ENCODE measurements at regions not wholly inside any gene's neighbourhood (a gene's known extent, or its start where the extent isn't known, plus 50 kb on each side); places are given as distances from the start of the nearest gene placed in this dataset.

DNA sequence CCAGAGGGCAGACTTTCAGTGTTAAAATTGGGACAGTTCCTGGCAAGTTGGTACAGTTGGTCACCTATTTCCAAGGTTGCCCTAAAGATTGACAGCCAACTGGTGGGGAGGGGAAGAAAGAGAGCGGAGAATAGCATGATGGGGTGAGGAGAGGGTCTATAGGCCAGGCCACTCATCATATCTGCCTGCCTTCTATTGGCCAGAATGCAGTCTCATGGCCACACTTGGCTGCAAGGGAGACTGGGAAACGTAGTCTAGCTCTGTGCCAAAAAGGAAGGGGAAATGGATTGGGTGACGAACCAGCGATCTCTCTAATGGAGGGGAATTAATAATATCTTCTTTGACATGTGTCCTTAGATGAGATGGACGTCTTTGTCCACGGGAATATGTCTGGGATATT is 197.4 kb upstream of the ATP6AP2 start:
- H3K4me3 ChIP-seq, result no peak overlapping the region
- no peaks in the 10 kb centered on the region for H3K4me1 ChIP-seq
- H3K27ac ChIP-seq, result no peak overlapping the region
- intact Hi-C loops (cut with DNase I; ENCODE audit: low total_unique reads) (no loop called here), in situ Hi-C loops (cut with MboI; ENCODE audit: low sequenced_read_pairs in 4 of 4) (no loop called here)
- no peak for TF ChIP-seq POLR2A (IDR thresholded peaks at IDR 0.05)
- TF ChIP-seq, protein P1, sequence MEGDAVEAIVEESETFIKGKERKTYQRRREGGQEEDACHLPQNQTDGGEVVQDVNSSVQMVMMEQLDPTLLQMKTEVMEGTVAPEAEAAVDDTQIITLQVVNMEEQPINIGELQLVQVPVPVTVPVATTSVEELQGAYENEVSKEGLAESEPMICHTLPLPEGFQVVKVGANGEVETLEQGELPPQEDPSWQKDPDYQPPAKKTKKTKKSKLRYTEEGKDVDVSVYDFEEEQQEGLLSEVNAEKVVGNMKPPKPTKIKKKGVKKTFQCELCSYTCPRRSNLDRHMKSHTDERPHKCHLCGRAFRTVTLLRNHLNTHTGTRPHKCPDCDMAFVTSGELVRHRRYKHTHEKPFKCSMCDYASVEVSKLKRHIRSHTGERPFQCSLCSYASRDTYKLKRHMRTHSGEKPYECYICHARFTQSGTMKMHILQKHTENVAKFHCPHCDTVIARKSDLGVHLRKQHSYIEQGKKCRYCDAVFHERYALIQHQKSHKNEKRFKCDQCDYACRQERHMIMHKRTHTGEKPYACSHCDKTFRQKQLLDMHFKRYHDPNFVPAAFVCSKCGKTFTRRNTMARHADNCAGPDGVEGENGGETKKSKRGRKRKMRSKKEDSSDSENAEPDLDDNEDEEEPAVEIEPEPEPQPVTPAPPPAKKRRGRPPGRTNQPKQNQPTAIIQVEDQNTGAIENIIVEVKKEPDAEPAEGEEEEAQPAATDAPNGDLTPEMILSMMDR (IDR thresholded peaks at IDR 0.05 in 4 of 5, conservative IDR thresholded peaks at IDR 0.05 in 1 of 5), result no peak
- H3K9me3 ChIP-seq, result no peaks in the 10 kb centered on the region
- DNase-seq (no peak), ATAC-seq (no peak)
- H3K27me3 ChIP-seq, result peaks cover 0 to 4% (median 0%) of the 10 kb centered on the region in 3 donors
- H3K36me3 ChIP-seq, result no peaks in the 10 kb centered on the region

DNA sequence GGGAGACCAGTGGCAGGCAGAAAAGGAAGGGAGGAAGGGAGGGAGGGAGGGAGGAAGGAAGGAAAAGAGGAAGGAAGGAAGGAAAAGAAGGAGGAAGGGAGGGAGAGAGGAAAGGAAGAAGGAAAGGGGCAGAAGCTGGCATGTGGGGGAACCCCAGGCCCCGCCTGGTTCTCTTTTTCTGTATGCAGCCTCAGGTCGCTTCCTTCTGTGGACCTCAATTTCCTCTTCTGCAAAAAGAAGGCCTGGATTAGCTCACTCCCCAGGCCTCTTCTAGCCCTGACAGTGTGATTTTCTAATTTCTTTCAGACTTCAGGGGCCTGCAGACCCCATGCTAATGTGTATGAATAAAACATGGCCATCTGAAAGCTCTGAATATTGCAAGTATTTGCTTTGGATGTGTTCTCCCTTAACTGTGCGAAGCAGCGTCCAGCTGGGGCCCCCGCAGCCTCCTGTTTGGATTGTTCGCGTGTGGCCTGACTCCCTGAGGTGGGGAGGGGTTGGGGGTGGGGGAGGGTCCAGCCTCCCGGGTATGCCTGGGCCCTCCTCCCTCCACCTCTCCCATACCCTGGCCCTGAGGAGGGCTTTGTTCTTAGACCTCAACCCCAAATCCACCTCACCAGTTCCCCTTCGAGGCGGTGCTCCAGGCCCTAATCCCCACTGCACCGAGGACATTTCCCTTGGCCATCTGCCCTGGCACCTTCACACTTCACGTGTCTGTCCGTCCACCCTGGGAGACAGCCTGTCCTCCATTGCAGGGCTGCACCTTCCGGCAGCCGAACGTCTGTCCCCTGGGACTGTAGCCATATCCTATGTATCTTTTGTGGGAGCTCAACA is 199.9 kb upstream of the ATP6AP2 start:
- H3K36me3 ChIP-seq, result no peaks in the 10 kb centered on the region
- no peaks in the 10 kb centered on the region for H3K9me3 ChIP-seq
- peaks cover 0 to 3% (median 0%) of the 10 kb centered on the region in 3 donors for H3K27me3 ChIP-seq
- H3K4me3 ChIP-seq, result no peak overlapping the region
- H3K27ac ChIP-seq, result no peak overlapping the region
- no peak for TF ChIP-seq POLR2A (IDR thresholded peaks at IDR 0.05)
- TF ChIP-seq, protein P1 (IDR thresholded peaks at IDR 0.05 in 4 of 5, conservative IDR thresholded peaks at IDR 0.05 in 1 of 5), result no peak
- in situ Hi-C loops (cut with MboI; ENCODE audit: low sequenced_read_pairs in 4 of 4), result no loop called here
- H3K4me1 ChIP-seq, result no peaks in the 10 kb centered on the region
- intact Hi-C loops (cut with DNase I; ENCODE audit: low total_unique reads), result no loop called here
- peak in 1 of 2 donors; percentile 13 for DNase-seq
- ATAC-seq, result no peak

DNA sequence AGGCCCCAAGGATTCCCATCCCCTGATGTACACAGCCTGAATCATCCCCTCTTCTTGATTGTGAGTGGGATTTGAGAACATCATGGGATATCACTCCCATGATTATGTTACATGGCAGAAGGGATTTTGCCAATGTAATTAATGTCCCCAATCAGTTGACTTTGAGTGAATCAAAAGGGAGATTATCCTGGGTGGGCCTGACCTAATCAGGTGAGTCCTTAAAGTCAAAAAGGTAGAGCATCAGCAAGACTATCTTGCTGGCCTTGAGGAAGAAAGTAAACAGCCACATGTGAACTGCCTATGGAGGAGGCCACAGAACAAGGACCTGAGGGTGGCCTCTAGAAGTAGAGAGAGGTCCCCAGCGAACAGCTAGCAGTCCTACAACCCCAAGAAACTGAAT is 203.1 kb upstream of the ATP6AP2 start:
- no peak overlapping the region for H3K4me3 ChIP-seq
- no peak overlapping the region for H3K27ac ChIP-seq
- DNase-seq (no peak), ATAC-seq (no peak)
- no peaks in the 10 kb centered on the region for H3K36me3 ChIP-seq
- in situ Hi-C loops (cut with MboI; ENCODE audit: low sequenced_read_pairs in 4 of 4), result no loop called here
- peaks cover 0 to 3% (median 0%) of the 10 kb centered on the region in 3 donors for H3K27me3 ChIP-seq
- intact Hi-C loops (cut with DNase I; ENCODE audit: low total_unique reads), result no loop called here
- no peaks in the 10 kb centered on the region for H3K4me1 ChIP-seq
- no peaks in the 10 kb centered on the region for H3K9me3 ChIP-seq
- TF ChIP-seq POLR2A (IDR thresholded peaks at IDR 0.05), result no peak
- TF ChIP-seq, protein P1 (IDR thresholded peaks at IDR 0.05 in 4 of 5, conservative IDR thresholded peaks at IDR 0.05 in 1 of 5), result no peak

DNA sequence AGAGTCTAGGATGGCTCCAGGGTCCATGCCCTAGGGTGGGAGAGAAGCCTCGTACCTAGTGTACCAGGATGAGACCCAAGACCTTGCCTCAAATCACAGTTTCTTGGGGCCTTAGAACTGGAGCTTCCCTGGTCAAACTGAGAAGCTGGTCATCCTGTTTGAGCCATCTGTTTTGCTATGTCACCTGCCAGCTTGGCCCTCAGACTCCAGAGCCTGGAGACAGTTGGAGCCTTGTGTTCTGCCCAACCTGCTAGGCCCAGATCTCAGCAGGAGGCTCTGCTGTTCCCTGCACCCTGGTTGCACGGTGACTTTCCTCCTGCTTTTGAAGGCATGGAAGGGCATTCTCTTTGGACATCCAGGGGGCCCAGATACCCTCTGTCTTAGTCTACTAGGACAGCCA is 206.3 kb upstream of the ATP6AP2 start:
- intact Hi-C loops (cut with DNase I; ENCODE audit: low total_unique reads), result no loop called here
- no peak overlapping the region for H3K27ac ChIP-seq
- ATAC-seq, result no peak

More for the DNA sequence above, 206.3 kb upstream of the ATP6AP2 start:
- in situ Hi-C loops (cut with MboI; ENCODE audit: low sequenced_read_pairs in 4 of 4), result no loop called here
- Histone ChIP-seq H3K27me3 (peaks cover 0 to 3% (median 0%) of the 10 kb centered on the region in 3 donors), H3K9me3 (no peaks in the 10 kb centered on the region), H3K36me3 (no peaks in the 10 kb centered on the region), H3K4me3 (no peak overlapping the region), H3K4me1 (no peaks in the 10 kb centered on the region)
- no peak for DNase-seq
- TF ChIP-seq, protein P1 (IDR thresholded peaks at IDR 0.05 in 4 of 5, conservative IDR thresholded peaks at IDR 0.05 in 1 of 5), result no peak
- TF ChIP-seq POLR2A (IDR thresholded peaks at IDR 0.05), result no peak
